Stimulated activated CD8-positive, alpha-beta memory T cell treated with anti-CD3 and anti-CD28 coated beads, Interleukin-4, amount 100 ng/mL, for 1 hour (primary cell): ENCODE measurements at regions not wholly inside any gene's neighbourhood (a gene's known extent, or its start where the extent isn't known, plus 50 kb on each side); places are given as distances from the start of the nearest gene placed in this dataset.
"Not testable (repeated sequence)": the region's sequence is repeated elsewhere in the genome, so short reads cannot be mapped to it uniquely, and the experiment has no call there.

Experiments
- DNase-seq, 2 donors: peaks; one replicate each; pipeline ENCODE4 v3.0.0-alpha.2; 2020; ENCODE audit warnings: low read depth in 2 of 2, low spot score in 1 of 2

DNA sequence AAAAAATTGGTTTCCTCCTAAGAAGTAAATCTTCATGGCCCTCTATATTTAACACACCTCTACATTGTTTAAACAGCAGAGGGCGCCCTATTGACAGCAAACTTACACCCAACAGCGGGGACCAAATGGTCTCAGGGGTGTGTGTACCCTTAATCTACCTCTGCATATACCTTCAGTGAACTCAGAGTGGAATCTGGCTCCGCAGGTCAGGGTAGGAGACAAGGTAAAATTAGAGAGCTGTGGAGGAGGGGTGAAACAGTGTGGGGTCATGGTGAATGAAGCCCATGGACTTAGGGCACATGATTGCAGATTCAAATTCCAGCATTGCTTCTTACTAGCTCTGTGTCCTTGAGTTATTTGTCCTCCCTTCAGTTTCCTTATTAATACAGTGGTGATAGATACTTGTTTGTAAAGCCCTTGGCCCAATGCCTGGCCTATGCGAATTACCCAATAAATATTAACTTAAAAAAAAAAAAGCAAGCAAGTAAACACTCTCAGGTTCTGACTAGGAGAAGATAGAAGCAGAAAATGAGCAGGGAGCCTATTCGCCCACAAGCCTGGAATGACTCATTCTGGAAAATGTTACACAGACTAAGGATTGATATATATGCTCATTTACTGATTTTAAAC lies 122.9 kb downstream of the CAVIN4 start:
- DNase-seq, result no peak

DNA sequence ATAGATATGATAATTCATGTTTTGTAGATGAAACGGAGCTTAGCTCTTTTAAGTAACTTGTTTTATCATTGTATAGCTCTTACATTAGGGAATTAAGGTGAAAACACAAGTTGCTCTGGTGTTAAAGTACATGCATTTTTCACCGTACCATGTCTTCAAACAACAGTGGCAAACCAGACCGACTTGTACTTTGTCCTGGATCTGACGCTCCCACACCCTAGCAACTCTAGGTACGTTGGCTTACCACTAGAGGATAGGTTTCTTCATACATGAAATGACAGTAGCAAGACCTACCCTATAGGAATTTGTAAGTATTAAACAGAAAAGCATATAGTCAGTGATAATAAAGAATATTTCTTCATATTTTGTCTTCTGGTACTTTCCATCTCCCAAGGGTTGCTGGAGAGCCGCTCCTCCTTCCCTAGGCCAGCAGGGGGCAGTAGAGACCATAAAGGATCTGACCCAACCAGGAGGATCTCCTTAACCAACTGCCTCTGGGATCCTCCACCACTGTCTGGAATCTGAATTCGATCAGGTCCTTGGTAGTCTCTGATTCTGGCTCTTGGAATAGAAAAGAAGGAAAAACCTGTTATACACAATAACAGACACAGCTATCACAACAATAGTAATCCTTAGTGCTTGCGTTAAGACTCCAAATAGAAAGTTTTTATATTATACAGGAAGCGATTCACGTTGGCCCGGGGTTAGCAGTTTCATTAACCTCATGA lies 136.7 kb downstream of the CAVIN4 start:
- peak in 1 of 2 donors; percentile 17 for DNase-seq

DNA sequence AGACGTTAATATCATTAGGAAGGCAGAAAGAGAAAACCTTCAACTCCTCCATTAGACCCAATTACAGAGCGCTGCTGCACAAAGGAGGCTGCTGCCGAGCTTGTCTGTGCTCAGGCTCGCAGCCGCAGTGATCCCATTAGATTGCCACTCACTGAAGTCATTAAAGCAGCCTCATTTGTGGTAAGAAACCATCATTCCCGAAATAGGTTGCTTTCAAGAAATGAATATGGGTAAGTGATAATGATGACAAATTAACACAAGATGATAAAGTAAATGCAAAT lies 137.2 kb downstream of the CAVIN4 start:
- DNase-seq, result no peak

DNA sequence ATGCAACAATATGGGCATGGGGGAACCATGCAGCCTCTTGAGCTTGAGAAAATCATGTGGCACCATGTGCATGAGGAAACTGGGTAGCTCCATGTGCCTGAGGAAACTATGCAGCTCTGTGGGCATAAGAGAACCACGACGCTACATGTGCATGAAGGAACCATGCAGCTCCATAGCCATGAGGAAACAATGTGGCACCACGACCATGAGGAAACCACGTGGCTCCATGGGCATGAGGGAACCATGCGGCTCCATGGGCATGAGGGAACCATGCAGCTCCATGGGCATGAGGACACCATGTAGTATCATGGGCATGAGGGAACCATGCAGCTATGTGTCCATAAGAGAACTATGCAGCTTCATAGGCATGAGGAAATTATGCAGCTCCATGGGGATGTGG lies 140.8 kb downstream of the CAVIN4 start:
- DNase-seq, result no peak

DNA sequence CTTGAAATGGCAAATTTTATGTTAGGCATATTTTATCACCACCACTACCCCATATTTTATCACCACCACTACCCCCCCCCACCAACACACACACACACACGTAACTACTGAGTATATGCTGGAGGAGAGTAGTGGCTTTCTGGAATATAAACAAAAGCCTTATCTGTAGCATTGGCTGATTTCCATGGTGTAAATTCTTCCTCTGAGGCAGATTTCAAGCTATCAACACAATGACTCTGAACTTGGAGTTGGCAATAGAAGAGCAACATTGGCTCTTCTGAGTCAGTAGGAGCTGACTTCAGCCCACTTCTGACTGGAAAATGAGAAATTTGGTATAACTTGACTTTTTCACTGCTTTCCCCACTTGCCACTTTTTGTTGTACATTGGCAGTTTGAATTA lies 143.0 kb downstream of the CAVIN4 start:
- DNase-seq, result no peak

DNA sequence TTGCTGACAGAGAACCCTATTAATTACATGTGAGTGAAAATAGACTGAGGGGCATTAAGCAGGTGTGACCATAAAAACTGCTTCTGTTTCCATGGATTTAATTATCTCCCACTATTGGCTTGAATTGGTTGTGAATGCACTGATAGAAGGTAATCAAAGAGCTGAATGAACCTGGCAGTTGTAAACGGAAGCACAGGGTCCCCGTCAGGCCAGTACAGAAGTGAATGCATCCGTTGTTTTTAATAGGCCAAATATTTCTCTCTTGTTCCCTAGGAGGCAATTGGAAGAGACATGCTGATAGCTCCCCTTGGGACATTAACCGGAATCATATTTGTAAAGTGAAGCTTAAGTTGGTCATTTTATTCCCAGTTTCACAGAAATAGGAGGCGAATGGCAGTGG lies 147.0 kb downstream of the CAVIN4 start:
- DNase-seq, result no peak

DNA sequence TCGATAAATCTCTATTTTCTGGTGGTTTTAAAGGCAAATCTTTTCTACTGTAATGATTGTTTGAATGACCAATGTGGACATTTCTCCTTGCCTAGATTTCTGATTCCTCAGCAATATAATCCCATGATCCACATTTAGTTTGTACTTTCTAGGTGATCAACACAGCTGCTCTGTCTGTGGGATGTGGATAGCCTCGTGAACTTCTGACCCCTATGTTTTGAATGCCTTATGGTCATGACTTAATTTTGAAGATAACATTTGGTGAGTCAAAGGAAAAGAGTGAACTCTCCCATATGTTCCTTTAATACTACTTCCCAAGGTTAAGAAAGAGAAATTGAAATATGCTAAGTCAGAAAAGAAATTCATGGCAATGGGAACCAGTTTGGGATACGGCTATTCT lies 147.5 kb downstream of the CAVIN4 start:
- no peak for DNase-seq

DNA sequence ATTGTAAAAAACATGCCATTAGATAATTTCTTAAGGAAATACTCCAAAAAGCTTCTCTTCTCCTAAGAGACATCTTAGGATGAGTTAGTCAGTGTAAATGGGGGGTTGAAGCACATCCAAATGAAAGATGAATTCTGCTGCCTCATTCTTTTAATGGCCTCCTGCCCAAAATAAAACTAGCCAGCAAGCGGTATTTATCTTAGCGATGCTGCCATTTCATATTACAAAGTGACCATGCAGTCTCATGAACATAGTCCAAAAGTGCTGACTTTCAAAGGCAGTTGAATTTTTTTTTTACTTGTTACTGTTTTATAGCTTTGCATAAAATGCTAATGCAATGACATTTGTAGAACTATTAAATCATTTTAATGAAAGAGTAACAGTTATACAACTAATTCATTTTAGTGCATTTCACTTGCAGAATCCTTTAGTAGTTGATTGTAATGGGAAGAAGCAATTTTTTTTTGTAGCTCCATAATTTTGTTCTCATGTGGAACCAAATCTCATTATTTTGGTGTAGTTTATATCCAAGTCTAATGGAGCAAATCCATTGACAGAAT lies 151.5 kb downstream of the CAVIN4 start:
- no peak for DNase-seq

DNA sequence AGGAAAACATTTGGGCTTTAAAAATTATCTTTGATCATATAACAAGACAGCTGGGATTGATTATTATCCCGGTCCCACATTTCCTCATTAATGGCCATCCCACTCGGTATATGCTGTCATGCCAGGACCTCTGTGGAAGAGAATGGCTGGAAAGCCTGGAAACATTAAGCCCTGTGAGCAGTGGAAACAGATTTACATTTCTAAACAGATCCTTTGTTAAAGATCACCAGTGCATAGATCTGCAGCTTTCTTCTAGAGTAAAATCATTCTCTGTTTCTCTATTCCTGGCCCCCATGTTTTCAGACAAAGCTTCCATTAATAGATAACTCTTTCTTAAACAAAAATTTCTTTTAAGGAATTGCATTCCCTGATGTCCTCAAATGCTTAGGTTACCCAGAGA lies 152.2 kb downstream of the CAVIN4 start:
- DNase-seq, result no peak

DNA sequence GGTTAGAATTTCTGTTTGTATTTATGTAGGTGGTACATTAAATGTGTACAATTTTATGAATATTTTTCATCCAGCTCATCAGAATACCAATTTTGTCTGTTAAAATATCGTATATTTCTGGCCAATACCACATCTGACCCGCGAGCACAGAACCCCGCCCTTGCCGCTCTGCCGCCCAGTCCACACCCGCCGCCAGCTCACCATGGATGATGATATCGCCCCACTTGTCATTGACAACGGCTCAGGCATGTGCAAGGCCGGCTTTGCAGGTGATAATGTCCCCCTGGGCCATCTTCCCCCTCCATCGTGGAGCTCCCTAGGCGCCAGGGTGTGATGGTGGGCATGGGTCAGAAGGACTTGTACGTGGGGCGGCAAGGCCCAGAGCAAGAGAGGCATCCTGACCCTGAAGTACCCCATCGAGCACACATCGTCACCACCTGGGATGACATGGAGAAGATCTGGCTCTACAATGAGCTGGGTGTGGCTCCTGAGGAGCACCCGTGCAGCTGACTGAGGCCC lies 153.2 kb downstream of the CAVIN4 start:
- DNase-seq, result no peak

DNA sequence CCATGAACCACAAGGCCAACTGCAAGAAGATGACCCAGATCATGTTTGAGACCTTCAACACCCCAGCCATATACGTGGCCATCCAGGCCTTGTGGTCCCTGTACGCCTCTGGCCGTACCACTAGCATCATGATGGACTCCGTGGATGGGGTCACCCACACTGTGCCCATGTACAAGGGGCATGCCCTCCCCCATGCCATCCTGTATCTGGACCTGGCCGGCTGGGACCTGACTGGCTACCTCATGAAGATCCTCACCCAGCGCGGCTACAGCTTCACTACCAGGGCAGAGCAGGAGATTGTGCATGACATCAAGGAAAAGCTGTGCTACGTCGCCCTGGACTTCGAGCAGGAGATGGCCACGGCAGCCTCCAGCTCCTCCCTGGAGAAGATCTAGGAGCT lies 153.7 kb downstream of the CAVIN4 start:
- no peak for DNase-seq

DNA sequence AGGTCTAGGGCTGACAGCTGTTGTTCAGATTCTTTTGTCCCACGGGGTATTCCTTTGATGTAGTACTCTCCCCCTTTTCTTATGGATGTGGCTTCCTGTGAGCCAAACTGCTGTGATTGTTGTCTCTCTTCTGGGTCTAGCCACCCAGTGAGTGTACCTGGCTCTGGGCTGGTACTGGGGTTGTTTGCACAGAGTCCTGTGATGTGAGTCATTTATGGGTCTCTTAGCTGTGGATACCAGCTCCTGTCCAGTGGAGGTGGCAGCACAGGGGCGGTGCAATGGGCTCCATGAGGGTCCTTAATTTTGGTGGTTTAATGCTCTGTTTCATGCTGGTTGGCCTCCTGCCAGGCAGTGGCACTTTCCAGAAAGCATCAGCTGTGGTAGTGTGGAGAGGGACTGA lies 161.3 kb downstream of the CAVIN4 start:
- no peak for DNase-seq

DNA sequence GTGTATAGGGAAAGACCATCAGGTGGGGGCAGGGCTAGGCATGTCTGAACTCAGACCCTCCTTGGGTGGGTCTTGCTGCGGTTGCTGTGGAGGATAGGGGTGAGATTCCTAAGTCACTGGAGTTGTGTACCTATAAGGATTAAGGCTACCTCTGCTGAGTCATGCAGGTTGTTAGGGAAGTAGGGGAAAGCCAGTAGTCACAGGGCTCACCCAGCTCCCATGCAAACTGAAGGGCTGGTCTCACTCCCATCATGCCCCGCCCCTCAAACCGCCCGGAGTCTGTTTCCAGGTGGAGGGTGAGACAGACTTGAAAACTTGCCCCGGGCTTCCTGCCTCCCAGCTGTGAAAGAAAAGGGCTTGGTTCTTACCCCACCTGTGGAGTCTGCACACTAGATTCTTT lies 161.8 kb downstream of the CAVIN4 start:
- DNase-seq, result no peak

DNA sequence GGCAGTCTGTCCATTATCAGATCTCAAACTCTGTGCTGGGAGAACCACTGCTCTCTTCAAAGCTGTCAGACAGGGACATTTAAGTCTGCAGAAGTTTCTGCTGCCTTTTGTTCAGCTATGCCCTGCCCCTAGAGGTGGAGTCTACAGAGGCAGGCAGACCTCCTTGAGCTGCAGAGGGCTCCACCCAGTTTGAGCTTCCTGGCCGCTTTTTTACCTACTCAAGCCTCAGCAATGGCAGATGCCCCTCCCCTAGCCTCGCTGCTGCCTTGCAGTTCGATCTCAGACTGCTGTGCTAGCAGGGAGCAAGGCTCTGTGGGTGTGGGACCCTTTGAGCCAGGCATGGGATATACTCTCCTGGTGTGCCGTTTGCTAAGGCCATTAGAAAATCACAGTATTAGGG lies 171.1 kb downstream of the CAVIN4 start:
- DNase-seq, result not testable (repeated sequence)

DNA sequence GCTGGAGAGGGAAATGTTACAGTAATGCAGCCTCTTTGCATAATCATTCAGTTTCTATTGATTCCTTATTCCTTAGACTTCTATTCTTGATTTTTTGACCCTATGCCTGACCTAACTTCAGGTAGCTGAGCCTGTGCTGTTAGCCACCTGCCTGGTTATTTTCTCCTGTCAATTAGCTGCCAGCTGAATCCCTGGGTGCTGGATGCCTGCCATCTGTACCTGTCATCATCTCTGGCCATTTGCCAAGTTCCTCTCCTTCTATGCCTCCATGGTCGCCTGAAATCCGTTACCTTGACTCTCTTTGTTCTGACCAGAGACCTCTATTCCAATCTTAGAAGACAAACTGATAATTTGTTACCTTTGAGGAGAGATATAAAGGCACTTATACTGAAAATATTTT lies 178.3 kb downstream of the CAVIN4 start:
- DNase-seq, result no peak

DNA sequence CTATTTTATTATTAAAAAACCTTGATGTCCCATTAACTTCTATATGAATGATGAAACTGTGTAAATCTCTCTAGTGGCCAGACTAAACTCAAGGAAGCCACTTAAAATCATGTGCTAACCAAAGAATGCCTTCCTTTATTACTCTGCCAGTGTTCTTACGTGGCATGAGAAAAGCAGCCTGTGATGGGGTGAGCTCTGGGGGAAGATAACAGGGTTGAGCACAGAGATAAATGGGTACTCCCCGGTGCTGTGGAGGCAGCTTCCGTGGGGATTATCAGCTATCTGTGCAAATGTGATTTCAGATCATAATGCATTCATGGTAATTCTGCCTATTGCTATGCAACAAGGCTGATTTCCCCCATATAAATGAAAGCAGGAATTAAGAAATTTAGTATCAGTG lies 181.3 kb downstream of the CAVIN4 start:
- no peak for DNase-seq

DNA sequence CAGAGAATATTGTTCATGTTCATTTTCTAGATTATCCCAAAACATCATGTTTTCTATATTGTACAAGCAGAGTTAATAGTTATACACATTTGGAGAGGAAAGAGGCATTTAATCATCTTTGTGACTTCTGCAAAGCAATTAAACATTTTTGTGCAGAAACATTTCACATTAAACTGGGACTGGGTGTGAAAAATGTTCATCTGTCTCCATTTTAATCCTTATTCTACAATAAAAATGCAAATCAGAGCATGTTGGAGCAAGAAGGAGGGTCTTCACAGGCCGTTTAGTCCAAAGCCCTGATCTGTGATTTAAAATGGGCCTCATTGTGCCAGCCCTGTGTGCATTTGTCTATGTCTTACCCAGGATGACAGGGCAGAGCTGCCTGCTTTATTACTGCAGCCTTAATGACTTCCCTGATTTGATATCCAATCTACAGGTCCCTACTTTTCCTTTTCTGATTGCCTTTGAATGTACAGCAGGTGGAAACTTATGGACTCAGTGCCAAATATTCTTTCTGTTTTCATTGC lies 183.5 kb downstream of the CAVIN4 start:
- DNase-seq, result no peak

DNA sequence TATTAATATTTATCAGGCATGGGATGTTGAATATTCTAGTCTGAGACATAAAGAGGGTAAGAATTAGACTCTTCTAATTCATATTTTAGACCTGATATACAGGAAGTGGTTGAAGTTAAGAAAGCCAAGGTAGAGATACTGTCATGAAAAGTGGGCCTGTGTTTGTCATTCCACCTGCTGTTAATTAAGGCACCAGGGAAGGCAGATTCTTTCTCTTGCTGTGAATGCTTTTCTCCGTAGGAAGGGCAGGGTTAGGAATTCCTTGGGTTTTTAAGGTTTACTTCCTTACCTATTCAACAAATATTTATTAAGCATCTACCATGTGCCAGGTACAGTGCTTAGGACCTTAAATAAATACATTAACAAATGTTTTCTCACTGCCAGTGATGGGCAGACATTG lies 196.4 kb downstream of the CAVIN4 start:
- DNase-seq, result no peak

DNA sequence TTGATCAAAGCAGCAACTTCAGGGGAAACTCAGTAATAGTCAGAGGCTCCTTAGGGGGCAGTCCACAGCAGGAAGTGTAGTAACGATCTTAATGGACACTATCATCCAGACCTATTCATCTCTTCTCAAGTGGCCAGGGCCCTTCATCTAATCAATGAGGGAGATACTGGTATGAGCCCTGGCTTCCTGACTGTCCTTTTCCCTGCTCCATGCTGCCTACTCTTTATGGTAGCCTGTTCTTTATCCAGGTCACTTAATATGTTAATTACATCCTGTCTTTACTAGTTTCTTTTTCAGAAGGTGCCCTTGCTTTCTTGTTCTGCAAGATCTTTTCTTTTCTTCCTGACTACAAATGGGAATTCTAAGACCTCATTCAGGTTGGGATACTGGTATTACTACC lies 197.1 kb downstream of the CAVIN4 start:
- no peak for DNase-seq

DNA sequence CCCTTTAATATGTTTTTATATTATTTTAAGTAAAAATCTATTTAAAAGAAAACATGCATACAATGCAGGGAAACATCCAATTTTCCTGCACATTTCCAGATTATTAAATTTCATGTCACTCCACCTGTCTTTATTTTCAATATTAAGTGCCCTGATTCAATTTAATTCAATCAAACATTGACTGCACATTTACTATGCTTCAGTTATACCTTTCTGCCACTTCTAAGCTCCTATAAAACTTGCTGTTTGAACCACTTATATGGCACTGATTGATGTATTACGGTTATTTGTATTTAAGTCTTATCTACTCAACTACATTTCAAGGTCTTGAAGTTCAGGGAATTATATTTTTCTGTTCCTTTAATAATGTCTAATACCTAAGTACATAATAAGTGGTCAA lies 198.0 kb downstream of the CAVIN4 start:
- DNase-seq, result no peak

DNA sequence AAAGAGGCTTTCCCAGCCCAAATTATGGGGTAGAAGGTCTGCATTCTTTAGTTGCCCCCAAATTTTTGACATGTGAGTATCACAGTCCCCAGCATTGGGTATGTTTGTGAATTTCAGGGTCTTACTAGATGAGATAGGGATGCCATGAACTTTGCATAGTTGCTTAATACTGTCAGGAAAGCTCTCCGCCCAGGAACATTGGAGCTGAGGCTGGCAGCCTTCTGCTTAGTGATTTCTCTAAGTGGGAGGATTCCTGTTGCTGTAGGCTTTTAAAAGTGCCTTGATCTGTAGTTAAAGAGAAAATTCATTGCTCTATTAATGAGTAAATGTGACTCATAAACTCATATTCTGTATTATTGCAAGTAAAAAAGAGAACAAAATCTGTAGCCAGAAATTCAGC lies 206.9 kb downstream of the CAVIN4 start:
- no peak for DNase-seq

DNA sequence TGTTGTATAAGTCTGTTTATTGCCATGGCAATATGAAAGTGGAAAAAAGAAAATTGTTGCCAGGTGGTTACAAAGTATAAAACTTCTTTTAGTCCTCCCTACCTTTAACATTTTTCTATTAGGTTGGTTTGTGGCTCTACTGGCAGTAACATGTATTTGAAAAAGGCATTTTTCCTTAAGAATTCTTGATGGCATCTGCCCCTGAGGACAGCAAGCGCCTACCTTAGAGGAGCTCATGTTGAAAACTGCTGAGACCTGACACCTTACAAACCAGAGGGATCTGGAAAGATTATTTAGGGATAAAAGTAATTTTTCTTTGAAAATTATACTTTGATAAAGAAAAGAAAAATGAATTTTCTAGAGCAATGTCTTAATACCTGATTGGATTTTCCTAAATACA lies 208.1 kb downstream of the CAVIN4 start:
- DNase-seq, result no peak
